ENCODE measurements at regions not wholly inside any gene's neighbourhood (a gene's known extent, or its start where the extent isn't known, plus 50 kb on each side); places are given as distances from the start of the nearest gene placed in this dataset.

DNA sequence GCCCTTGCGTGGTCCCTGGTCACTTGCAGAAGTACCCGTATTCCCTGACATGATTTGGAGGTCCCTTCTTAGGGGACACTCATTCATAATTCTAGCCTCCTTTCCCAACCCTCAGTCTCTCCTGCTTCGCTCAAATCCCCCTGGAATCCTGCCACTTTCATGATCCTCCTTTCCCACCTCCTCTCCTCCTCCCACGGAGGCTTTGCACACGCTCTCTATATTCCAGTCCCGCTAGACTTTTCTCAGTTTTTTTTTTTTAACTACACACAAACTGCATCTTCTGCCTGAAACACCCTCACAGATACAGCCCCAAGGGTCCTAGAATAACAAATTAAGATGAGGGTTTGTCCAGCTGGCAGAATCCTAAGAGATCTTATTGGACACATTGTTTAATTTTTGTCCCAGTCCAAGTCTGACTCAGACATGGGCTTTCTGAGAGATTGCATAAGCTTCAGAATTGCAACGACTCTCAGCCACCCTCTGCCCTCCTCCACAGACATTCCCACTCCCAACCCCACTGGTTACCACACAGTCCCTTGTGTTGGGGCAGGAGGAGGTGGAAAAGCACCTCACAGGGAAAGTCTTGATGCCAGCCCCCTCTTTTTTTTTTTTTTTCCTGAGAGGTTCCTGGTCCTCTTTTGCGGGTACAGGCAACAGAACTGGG, 739.5 kb upstream of the EEF2KMT start:
- peaks cover 0 to 4% of the 10 kb centered on the region in 2 experiments; a peak in 2 of 4 replicates for H3K9me3 ChIP-seq (ENCODE audit: control insufficient read depth in 1 of 2, insufficient read depth in 1 of 2, low read depth in 1 of 2, low read length in 2 of 2)
- intact Hi-C loops (cut with micrococcal nuclease): no loop called here
- H4K20me1 ChIP-seq (ENCODE audit: insufficient read depth): no peaks in the 10 kb centered on the region
- TF ChIP-seq YY1 (IDR thresholded peaks at IDR 0.05; ENCODE audit: extremely low read depth, insufficient replicate concordance, low read depth, low read length) (no peak), SIN3A (IDR thresholded peaks at IDR 0.05; ENCODE audit: low read depth) (no peak), EZH2 (IDR thresholded peaks at IDR 0.05) (no peak), FOSL1 (IDR thresholded peaks at IDR 0.05; ENCODE audit: low read depth) (no peak), EZH2phosphoT487 (IDR thresholded peaks at IDR 0.05; ENCODE audit: borderline replicate concordance) (no peak), EGR1 (IDR thresholded peaks at IDR 0.05; ENCODE audit: low read depth) (no peak), JUND (IDR thresholded peaks at IDR 0.05) (no peak), SP1 (IDR thresholded peaks at IDR 0.05; ENCODE audit: low read depth) (no peak), REST (IDR thresholded peaks at IDR 0.05; ENCODE audit: low read depth) (no peak)
- TF ChIP-seq, protein P1, sequence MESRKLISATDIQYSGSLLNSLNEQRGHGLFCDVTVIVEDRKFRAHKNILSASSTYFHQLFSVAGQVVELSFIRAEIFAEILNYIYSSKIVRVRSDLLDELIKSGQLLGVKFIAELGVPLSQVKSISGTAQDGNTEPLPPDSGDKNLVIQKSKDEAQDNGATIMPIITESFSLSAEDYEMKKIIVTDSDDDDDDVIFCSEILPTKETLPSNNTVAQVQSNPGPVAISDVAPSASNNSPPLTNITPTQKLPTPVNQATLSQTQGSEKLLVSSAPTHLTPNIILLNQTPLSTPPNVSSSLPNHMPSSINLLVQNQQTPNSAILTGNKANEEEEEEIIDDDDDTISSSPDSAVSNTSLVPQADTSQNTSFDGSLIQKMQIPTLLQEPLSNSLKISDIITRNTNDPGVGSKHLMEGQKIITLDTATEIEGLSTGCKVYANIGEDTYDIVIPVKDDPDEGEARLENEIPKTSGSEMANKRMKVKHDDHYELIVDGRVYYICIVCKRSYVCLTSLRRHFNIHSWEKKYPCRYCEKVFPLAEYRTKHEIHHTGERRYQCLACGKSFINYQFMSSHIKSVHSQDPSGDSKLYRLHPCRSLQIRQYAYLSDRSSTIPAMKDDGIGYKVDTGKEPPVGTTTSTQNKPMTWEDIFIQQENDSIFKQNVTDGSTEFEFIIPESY (IDR thresholded peaks at IDR 0.05; ENCODE audit: extremely low read depth, insufficient replicate concordance, low read length): no peak
- TF ChIP-seq, protein P2, sequence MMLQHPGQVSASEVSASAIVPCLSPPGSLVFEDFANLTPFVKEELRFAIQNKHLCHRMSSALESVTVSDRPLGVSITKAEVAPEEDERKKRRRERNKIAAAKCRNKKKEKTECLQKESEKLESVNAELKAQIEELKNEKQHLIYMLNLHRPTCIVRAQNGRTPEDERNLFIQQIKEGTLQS (IDR thresholded peaks at IDR 0.05): no peak
- DNase-seq (ENCODE audit: low read depth, low spot score): no peak
- no peak overlapping the region for H3K4me3 ChIP-seq (replicated peaks in 1 of 2; ENCODE audit: low read depth in 1 of 2, low read length in 2 of 2)
- H3K4me1 ChIP-seq (ENCODE audit: control insufficient read depth in 1 of 2, insufficient read depth in 2 of 2, low read length in 2 of 2): no peaks in the 10 kb centered on the region
- no peak overlapping the region for H3K27ac ChIP-seq (ENCODE audit: low read depth, low read length)
- no peaks in the 10 kb centered on the region for H3K36me3 ChIP-seq (ENCODE audit: control insufficient read depth in 1 of 2, insufficient read depth in 2 of 2, low read length in 2 of 2)
- no peak overlapping the region for H3K9ac ChIP-seq (ENCODE audit: low read length)
- H3K79me2 ChIP-seq (ENCODE audit: insufficient read depth, low read length): no peaks in the 10 kb centered on the region
- no peak overlapping the region for H2AFZ ChIP-seq (ENCODE audit: low read depth, low read length, poor library complexity, severe bottlenecking)
- H3K27me3 ChIP-seq (ENCODE audit: insufficient read depth, low read length): no peaks in the 10 kb centered on the region
- H3K9me2 ChIP-seq (ENCODE audit: insufficient read depth): no peaks in the 10 kb centered on the region
- no peak for ATAC-seq
- no peak overlapping the region for H3K4me2 ChIP-seq (ENCODE audit: low read length)
- ChIA-PET CTCF (no interaction called here), POLR2A (no interaction called here), RAD21 (ENCODE audit: low non-redundant PET in 1 of 2, low total read pairs in 2 of 2, uncharacterized antibody in 2 of 2, unreplicated experiment in 2 of 2) (no interaction called here)
- no TSS peak for BruUV-seq (replicated peaks)
